ENCODE measurements at regions not wholly inside any gene's neighbourhood (a gene's known extent, or its start where the extent isn't known, plus 50 kb on each side); places are given as distances from the start of the nearest gene placed in this dataset.
"Not testable (repeated sequence)": the region's sequence is repeated elsewhere in the genome, so short reads cannot be mapped to it uniquely, and the experiment has no call there.

DNA sequence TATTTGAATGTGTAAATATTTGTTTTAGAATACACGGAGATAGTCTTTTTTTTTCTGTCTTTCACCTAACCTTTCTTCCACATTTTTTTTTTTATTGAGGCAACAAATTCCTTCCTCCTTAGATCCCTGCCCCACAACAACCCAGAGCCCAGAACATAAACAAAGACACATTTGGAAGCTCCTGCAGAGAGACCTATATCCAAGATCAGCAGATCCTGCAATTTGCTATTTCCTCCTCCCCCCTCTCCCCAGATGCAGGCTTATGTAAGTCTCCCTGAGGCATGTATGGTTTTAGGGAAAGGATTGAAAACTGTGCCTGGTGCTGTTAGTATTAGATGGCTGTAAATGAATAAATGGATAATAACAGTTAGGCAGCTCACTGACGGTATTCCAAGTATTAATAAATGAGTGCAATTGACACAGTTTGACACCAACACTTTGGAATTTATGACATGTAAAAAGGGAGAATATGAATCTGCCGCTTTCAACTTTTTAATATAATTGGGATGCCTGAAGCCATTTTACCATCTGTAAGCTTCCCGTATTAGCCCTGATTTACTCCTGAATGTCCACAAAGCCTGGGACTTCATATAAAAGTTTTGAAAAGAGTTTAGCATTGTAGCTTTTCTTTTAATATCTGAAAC, 608.3 kb upstream of the CITED2 start:
- no peak for DNase-seq (ENCODE audit: low read depth in 6 of 9, low spot score in 9 of 9)
- H3K27ac ChIP-seq (ENCODE audit: low read depth in 1 of 2, low read length in 1 of 2): no peak overlapping the region
- no peaks in the 10 kb centered on the region for H3K27me3 ChIP-seq (ENCODE audit: control insufficient read depth in 2 of 2, insufficient read depth in 1 of 2, low read length in 1 of 2)
- no peaks in the 10 kb centered on the region for H3K9me3 ChIP-seq (ENCODE audit: control insufficient read depth in 2 of 2, insufficient read depth in 1 of 2, low read length in 1 of 2)
- no peaks in the 10 kb centered on the region for H3K4me1 ChIP-seq (ENCODE audit: control insufficient read depth in 2 of 2, insufficient read depth in 2 of 2, low read length in 2 of 2)
- H3K4me3 ChIP-seq (ENCODE audit: low read length in 2 of 2): no peak overlapping the region
- 96% methylated on average over 4 of the region's 4 CpGs for WGBS
- H3K36me3 ChIP-seq (ENCODE audit: control insufficient read depth in 2 of 2, insufficient read depth in 2 of 2, low read length in 1 of 2): no peaks in the 10 kb centered on the region

GRCh38 chr6:139982195-139982594, 607.7 kb upstream of the CITED2 start:
- Histone ChIP-seq H3K36me3 (ENCODE audit: control insufficient read depth in 2 of 2, insufficient read depth in 2 of 2, low read length in 1 of 2) (no peaks in the 10 kb centered on the region), H3K27ac (ENCODE audit: low read depth in 1 of 2, low read length in 1 of 2) (no peak overlapping the region), H3K27me3 (ENCODE audit: control insufficient read depth in 2 of 2, insufficient read depth in 1 of 2, low read length in 1 of 2) (no peaks in the 10 kb centered on the region), H3K9me3 (ENCODE audit: control insufficient read depth in 2 of 2, insufficient read depth in 1 of 2, low read length in 1 of 2) (no peaks in the 10 kb centered on the region), H3K4me3 (ENCODE audit: low read length in 2 of 2) (no peak overlapping the region), H3K4me1 (ENCODE audit: control insufficient read depth in 2 of 2, insufficient read depth in 2 of 2, low read length in 2 of 2) (no peaks in the 10 kb centered on the region)
- no peak for DNase-seq (ENCODE audit: low read depth in 6 of 9, low spot score in 9 of 9)
- 0% methylated on average over 1 of the region's 1 CpG for WGBS

DNA sequence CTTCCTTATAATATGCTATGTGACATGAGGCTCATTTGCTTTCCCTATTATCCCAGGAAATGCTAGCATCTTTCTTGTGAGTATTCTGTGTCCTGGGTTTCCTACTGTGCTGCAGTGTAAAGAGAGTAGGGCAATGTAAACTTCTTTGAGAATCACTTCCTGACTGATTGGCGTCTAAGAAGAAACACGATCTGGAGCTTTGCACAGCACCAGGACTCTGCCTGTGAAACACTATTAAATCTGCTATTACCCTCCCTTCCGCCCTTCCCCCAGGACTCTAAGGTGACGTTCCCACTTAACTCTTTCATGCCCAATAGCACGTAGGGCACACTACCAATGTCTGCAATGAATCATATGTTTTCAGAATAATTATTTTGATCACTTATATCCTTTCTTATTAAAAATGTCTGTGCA, 607.3 kb upstream of the CITED2 start:
- DNase-seq (ENCODE audit: low read depth in 6 of 9, low spot score in 9 of 9): peak in 3 of 9 donors; percentile 5 to 39 (median 8)
- no peaks in the 10 kb centered on the region for H3K4me1 ChIP-seq (ENCODE audit: control insufficient read depth in 2 of 2, insufficient read depth in 2 of 2, low read length in 2 of 2)
- no peaks in the 10 kb centered on the region for H3K27me3 ChIP-seq (ENCODE audit: control insufficient read depth in 2 of 2, insufficient read depth in 1 of 2, low read length in 1 of 2)
- H3K36me3 ChIP-seq (ENCODE audit: control insufficient read depth in 2 of 2, insufficient read depth in 2 of 2, low read length in 1 of 2): no peaks in the 10 kb centered on the region
- H3K4me3 ChIP-seq (ENCODE audit: low read length in 2 of 2): no peak overlapping the region
- 31% methylated on average over 5 of the region's 5 CpGs for WGBS
- H3K27ac ChIP-seq (ENCODE audit: low read depth in 1 of 2, low read length in 1 of 2): no peak overlapping the region
- H3K9me3 ChIP-seq (ENCODE audit: control insufficient read depth in 2 of 2, insufficient read depth in 1 of 2, low read length in 1 of 2): no peaks in the 10 kb centered on the region

DNA sequence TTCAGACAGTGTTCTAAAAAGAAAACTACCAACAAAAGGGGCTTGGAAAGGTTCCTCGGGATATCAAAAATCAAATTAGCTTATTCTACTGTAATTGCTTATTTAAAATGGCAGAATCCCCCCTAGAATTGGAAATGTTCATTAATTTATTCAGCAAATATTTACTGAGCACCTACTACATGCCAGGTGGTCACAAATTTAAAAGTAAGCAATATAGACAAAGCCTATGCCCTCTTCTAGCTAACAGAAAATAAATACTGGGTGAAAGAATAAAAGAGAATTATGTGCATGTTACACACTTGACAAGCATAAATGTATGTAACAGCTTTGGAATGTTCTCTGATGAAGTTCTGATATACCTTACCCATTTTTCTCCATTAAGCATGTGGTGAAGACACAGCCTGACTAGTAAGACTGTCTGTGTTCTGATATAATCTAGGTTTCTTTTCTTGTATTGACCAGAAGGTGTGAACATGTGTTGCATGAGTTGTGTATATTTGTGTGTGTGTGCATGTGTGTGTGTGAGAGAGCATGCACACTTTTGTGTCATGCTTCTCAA, 606.7 kb upstream of the CITED2 start:
- no peaks in the 10 kb centered on the region for H3K27me3 ChIP-seq (ENCODE audit: control insufficient read depth in 2 of 2, insufficient read depth in 1 of 2, low read length in 1 of 2)
- H3K9me3 ChIP-seq (ENCODE audit: control insufficient read depth in 2 of 2, insufficient read depth in 1 of 2, low read length in 1 of 2): no peaks in the 10 kb centered on the region
- 95% methylated on average over 1 of the region's 1 CpG for WGBS
- no peak for DNase-seq (ENCODE audit: low read depth in 6 of 9, low spot score in 9 of 9)
- no peak overlapping the region for H3K27ac ChIP-seq (ENCODE audit: low read depth in 1 of 2, low read length in 1 of 2)
- H3K36me3 ChIP-seq (ENCODE audit: control insufficient read depth in 2 of 2, insufficient read depth in 2 of 2, low read length in 1 of 2): no peaks in the 10 kb centered on the region
- no peaks in the 10 kb centered on the region for H3K4me1 ChIP-seq (ENCODE audit: control insufficient read depth in 2 of 2, insufficient read depth in 2 of 2, low read length in 2 of 2)
- H3K4me3 ChIP-seq (ENCODE audit: low read length in 2 of 2): no peak overlapping the region

DNA sequence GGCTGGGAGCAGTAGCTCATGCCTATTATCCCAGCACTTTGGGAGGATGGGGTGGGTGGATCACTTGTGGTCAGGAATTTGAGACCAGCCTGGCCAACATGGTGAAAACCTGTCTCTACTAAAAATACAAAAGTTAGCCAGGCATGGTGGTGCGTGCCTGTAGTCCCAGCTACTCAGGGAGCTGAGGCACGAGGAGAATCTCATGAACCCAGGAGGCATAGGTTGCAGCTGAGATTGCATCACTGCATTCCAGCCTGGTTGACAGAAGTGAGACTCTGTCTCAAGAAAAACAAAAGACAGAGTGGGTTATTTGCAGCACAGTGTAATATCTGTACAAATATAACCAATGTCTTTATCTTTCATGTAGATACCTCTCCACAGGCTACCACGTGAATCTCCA, 606.2 kb upstream of the CITED2 start:
- not testable (repeated sequence) for H3K9me3 ChIP-seq (ENCODE audit: control insufficient read depth in 2 of 2, insufficient read depth in 1 of 2, low read length in 1 of 2); H3K27me3 ChIP-seq (ENCODE audit: control insufficient read depth in 2 of 2, insufficient read depth in 1 of 2, low read length in 1 of 2); H3K4me1 ChIP-seq (ENCODE audit: control insufficient read depth in 2 of 2, insufficient read depth in 2 of 2, low read length in 2 of 2); H3K36me3 ChIP-seq (ENCODE audit: control insufficient read depth in 2 of 2, insufficient read depth in 2 of 2, low read length in 1 of 2); H3K27ac ChIP-seq (ENCODE audit: low read depth in 1 of 2, low read length in 1 of 2); H3K4me3 ChIP-seq (ENCODE audit: low read length in 2 of 2); DNase-seq (ENCODE audit: low read depth in 6 of 9, low spot score in 9 of 9)
- 90% methylated on average over 3 of the region's 3 CpGs for WGBS

DNA sequence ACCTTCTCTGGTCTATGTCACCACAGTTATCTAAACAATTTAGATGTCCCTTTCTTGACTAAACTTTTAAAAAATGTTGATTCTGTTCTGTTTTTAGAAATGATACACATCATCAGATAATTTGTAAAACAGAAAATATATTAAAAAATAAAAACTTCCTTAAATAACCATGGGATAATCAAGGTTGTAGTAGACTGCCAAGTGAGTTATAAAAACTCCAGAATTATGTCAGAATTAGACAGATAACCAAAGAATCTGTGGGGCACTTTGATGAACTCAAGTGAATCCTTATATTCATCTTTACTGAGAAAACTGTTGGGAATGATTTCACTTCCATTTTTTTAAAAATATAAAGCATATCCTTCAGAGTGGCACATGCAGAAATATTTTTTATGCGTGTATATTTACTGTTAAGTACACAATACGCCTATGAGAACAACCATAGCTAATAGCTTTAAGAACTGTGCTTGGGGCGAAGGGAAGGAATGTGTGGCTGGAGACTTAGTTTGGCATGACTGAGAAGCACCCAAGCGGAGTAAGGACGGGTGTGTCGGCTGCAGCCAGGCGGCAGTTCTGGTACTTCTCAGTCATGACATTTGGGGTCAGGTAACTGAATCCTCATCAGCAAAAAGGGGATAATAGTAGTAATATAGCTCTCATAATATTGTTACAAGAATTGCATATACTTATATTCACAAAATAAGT, 604.7 kb upstream of the CITED2 start:
- Histone ChIP-seq H3K27ac (ENCODE audit: low read depth in 1 of 2, low read length in 1 of 2) (no peak overlapping the region), H3K36me3 (ENCODE audit: control insufficient read depth in 2 of 2, insufficient read depth in 2 of 2, low read length in 1 of 2) (no peaks in the 10 kb centered on the region), H3K4me1 (ENCODE audit: control insufficient read depth in 2 of 2, insufficient read depth in 2 of 2, low read length in 2 of 2) (no peaks in the 10 kb centered on the region), H3K27me3 (ENCODE audit: control insufficient read depth in 2 of 2, insufficient read depth in 1 of 2, low read length in 1 of 2) (no peaks in the 10 kb centered on the region), H3K9me3 (ENCODE audit: control insufficient read depth in 2 of 2, insufficient read depth in 1 of 2, low read length in 1 of 2) (no peaks in the 10 kb centered on the region), H3K4me3 (ENCODE audit: low read length in 2 of 2) (no peak overlapping the region)
- no peak for DNase-seq (ENCODE audit: low read depth in 6 of 9, low spot score in 9 of 9)
- 92% methylated on average over 7 of the region's 7 CpGs for WGBS

GRCh38 chr6:139977887-139978332, 603.5 kb upstream of the CITED2 start:
- no peaks in the 10 kb centered on the region for H3K4me1 ChIP-seq (ENCODE audit: control insufficient read depth in 2 of 2, insufficient read depth in 2 of 2, low read length in 2 of 2)
- 89% methylated on average over 2 of the region's 2 CpGs for WGBS
- H3K36me3 ChIP-seq (ENCODE audit: control insufficient read depth in 2 of 2, insufficient read depth in 2 of 2, low read length in 1 of 2): no peaks in the 10 kb centered on the region
- no peak overlapping the region for H3K4me3 ChIP-seq (ENCODE audit: low read length in 2 of 2)
- no peaks in the 10 kb centered on the region for H3K27me3 ChIP-seq (ENCODE audit: control insufficient read depth in 2 of 2, insufficient read depth in 1 of 2, low read length in 1 of 2)
- no peak overlapping the region for H3K27ac ChIP-seq (ENCODE audit: low read depth in 1 of 2, low read length in 1 of 2)
- H3K9me3 ChIP-seq (ENCODE audit: control insufficient read depth in 2 of 2, insufficient read depth in 1 of 2, low read length in 1 of 2): no peaks in the 10 kb centered on the region
- DNase-seq (ENCODE audit: low read depth in 6 of 9, low spot score in 9 of 9): no peak

GRCh38 chr6:139973669-139974344, 599.4 kb upstream of the CITED2 start:
- H3K9me3 ChIP-seq (ENCODE audit: control insufficient read depth in 2 of 2, insufficient read depth in 1 of 2, low read length in 1 of 2): no peaks in the 10 kb centered on the region
- no peak overlapping the region for H3K4me3 ChIP-seq (ENCODE audit: low read length in 2 of 2)
- 92% methylated on average over 3 of the region's 3 CpGs for WGBS
- H3K36me3 ChIP-seq (ENCODE audit: control insufficient read depth in 2 of 2, insufficient read depth in 2 of 2, low read length in 1 of 2): no peaks in the 10 kb centered on the region
- no peaks in the 10 kb centered on the region for H3K27me3 ChIP-seq (ENCODE audit: control insufficient read depth in 2 of 2, insufficient read depth in 1 of 2, low read length in 1 of 2)
- H3K4me1 ChIP-seq (ENCODE audit: control insufficient read depth in 2 of 2, insufficient read depth in 2 of 2, low read length in 2 of 2): no peaks in the 10 kb centered on the region
- DNase-seq (ENCODE audit: low read depth in 6 of 9, low spot score in 9 of 9): no peak
- H3K27ac ChIP-seq (ENCODE audit: low read depth in 1 of 2, low read length in 1 of 2): no peak overlapping the region

DNA sequence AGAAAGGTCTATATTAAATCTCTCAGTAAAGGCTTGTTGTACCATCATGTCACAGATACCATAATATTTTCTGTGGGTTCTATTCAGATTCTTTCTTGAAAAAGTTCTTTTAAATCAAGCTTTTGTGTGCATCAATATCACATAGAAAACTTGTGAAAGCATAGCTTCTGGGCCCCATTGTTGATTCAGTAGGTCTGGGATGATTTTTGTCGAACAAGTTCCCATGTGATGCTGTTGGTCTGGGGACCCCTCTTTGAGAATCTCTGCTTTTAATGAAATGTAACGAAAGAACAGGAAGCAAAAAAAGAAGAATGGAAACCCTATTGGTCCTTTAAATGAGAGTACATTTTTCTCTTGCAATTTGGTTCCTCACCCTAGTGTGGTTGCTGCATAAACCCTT, 597.7 kb upstream of the CITED2 start:
- DNase-seq (ENCODE audit: low read depth in 6 of 9, low spot score in 9 of 9): no peak
- H3K4me1 ChIP-seq (ENCODE audit: control insufficient read depth in 2 of 2, insufficient read depth in 2 of 2, low read length in 2 of 2): no peaks in the 10 kb centered on the region
- 93% methylated on average over 2 of the region's 2 CpGs for WGBS
- no peaks in the 10 kb centered on the region for H3K27me3 ChIP-seq (ENCODE audit: control insufficient read depth in 2 of 2, insufficient read depth in 1 of 2, low read length in 1 of 2)
- no peak overlapping the region for H3K4me3 ChIP-seq (ENCODE audit: low read length in 2 of 2)
- no peak overlapping the region for H3K27ac ChIP-seq (ENCODE audit: low read depth in 1 of 2, low read length in 1 of 2)
- no peaks in the 10 kb centered on the region for H3K36me3 ChIP-seq (ENCODE audit: control insufficient read depth in 2 of 2, insufficient read depth in 2 of 2, low read length in 1 of 2)
- no peaks in the 10 kb centered on the region for H3K9me3 ChIP-seq (ENCODE audit: control insufficient read depth in 2 of 2, insufficient read depth in 1 of 2, low read length in 1 of 2)

All from thymus (tissue), 11 donors.